BLaER1 treated with 17β-estradiol and CSF1 and Interleukin-3, amounts not matched to agents 10 nM and 100 nM (cell line): ENCODE measurements at regions not wholly inside any gene's neighbourhood (a gene's known extent, or its start where the extent isn't known, plus 50 kb on each side); places are given as distances from the start of the nearest gene placed in this dataset.

Source experiments
- H3K27ac ChIP-seq, 11 experiments: shearing (Covaris generic); formaldehyde crosslinking; 2 replicates each; pipeline ENCODE4 v1.8.1; 2022
- H3K27me3 ChIP-seq, 11 experiments: shearing (Covaris generic); formaldehyde crosslinking; 2 replicates each; pipeline ENCODE4 v1.8.1; 2022
- H3K36me3 ChIP-seq, 11 experiments: shearing (Covaris generic); formaldehyde crosslinking; 2 replicates each; pipeline ENCODE4 v1.8.1; 2022
- H3K4me1 ChIP-seq, 10 experiments: shearing (Covaris generic); formaldehyde crosslinking; 2 replicates each; pipeline ENCODE4 v1.8.1; 2022
- H3K4me2 ChIP-seq, 11 experiments: shearing (Covaris generic); formaldehyde crosslinking; 2 replicates each; pipeline ENCODE4 v1.8.1; 2022
- H3K4me3 ChIP-seq, 10 experiments: shearing (Covaris generic); formaldehyde crosslinking; 2 replicates each; pipeline ENCODE4 v1.8.1; 2022
- H3K9ac ChIP-seq, 11 experiments: shearing (Covaris generic); formaldehyde crosslinking; 2 replicates each; pipeline ENCODE4 v1.8.1; 2022
- H3K9me3 ChIP-seq, 11 experiments: shearing (Covaris generic); formaldehyde crosslinking; replicated peaks in 1 of 11; 2 replicates each; pipeline ENCODE4 v1.8.1; 2022
- H4K20me1 ChIP-seq, 11 experiments: shearing (Covaris generic); formaldehyde crosslinking; 2 replicates each; pipeline ENCODE4 v1.8.1; 2022
- Cebpa-rat ChIP-seq, 11 experiments: shearing (Covaris generic); IDR thresholded peaks; 2 replicates each; pipeline ENCODE4 v1.8.1; 2022

DNA sequence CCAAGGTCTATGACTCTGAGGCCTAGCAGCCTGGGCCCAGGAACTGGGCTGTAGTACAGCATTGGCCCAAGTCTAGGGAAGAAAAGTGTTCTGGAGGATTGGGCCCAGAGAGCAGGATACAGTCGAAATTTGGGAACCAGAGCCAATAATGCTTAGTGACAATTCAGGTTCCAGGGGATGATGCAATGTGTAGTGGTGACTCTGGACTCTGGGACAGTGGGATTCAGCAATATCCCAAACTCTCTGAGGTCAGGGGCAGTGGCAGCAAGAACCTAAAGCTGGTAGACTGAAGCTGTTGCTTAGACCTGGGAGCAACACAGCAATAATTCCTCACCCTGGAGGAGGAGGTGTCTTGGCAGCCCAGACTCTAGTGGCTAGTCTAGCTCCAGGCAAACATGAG, 545.5 kb upstream of the ARGLU1 start:
- Histone ChIP-seq H3K4me2 (no peak overlapping the region), H4K20me1 (no peaks in the 10 kb centered on the region), H3K36me3 (peaks cover 0 to 69% (median 20%) of the 10 kb centered on the region in 11 experiments; a peak in 11 of 22 replicates), H3K9me3 (peaks cover 43 to 94% (median 77%) of the 10 kb centered on the region in 11 experiments), H3K4me1 (peaks cover 0 to 6% (median 0%) of the 10 kb centered on the region in 10 experiments; a peak in 3 of 20 replicates), H3K27me3 (no peaks in the 10 kb centered on the region), H3K9ac (no peak overlapping the region), H3K4me3 (no peak overlapping the region), H3K27ac (no peak overlapping the region)
- no peak for TF ChIP-seq Cebpa-rat (IDR thresholded peaks at IDR 0.05)

DNA sequence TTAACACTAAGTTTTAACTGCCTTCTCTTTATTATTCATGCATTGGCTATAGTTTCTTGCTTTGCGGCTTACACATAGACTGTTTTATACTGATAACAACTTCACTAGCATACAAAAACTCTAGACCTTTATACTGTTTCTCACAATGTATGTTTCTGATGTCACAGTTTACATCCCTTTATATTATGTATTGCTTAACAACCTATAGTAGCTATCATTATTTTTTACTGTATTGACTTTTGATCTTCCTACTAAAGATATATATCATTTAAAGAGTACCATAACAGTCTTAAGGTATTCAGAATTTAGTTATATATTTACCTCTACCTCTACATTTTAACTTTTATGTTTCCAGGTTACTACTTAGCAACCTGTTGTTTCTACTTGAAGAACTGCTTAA, 543.3 kb upstream of the ARGLU1 start:
- Histone ChIP-seq H3K36me3 (peaks cover 0 to 72% (median 26%) of the 10 kb centered on the region in 11 experiments; a peak in 11 of 22 replicates), H3K27me3 (no peaks in the 10 kb centered on the region), H3K4me1 (no peaks in the 10 kb centered on the region), H3K9me3 (peaks cover 47 to 88% (median 81%) of the 10 kb centered on the region in 11 experiments), H3K27ac (no peak overlapping the region), H3K9ac (no peak overlapping the region), H4K20me1 (no peaks in the 10 kb centered on the region), H3K4me3 (no peak overlapping the region), H3K4me2 (no peak overlapping the region)
- no peak for TF ChIP-seq Cebpa-rat (IDR thresholded peaks at IDR 0.05)

DNA sequence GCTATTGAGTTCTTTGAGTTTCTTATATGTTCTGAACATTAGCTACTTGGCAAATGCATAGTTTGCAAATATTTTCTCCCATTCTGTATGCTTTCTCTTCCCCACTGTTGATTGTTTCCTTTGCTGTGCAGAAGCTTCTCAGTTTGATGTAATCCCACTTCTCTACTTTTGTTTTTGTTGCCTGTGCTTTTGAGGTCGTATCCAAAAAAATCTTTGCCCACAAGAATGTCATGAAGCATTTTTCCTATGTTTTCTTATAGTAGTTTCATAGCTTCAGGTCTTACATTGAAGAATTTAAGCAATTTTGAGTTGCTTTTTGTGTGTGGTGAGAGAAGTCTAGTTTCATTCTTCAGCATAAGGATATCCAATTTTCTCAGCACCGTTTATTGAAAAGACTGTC, 536.7 kb upstream of the ARGLU1 start:
- H3K4me2 ChIP-seq, result no peak overlapping the region
- peaks cover 14 to 54% (median 38%) of the 10 kb centered on the region in 11 experiments for H3K9me3 ChIP-seq
- H3K27me3 ChIP-seq, result no peaks in the 10 kb centered on the region
- peaks cover 0 to 40% (median 17%) of the 10 kb centered on the region in 11 experiments; a peak in 10 of 22 replicates for H3K36me3 ChIP-seq
- peaks cover 0 to 5% (median 0%) of the 10 kb centered on the region in 10 experiments; a peak in 5 of 20 replicates for H3K4me1 ChIP-seq
- H4K20me1 ChIP-seq, result no peaks in the 10 kb centered on the region
- no peak overlapping the region for H3K9ac ChIP-seq
- H3K27ac ChIP-seq, result no peak overlapping the region
- no peak for TF ChIP-seq Cebpa-rat (IDR thresholded peaks at IDR 0.05)
- no peak overlapping the region for H3K4me3 ChIP-seq

DNA sequence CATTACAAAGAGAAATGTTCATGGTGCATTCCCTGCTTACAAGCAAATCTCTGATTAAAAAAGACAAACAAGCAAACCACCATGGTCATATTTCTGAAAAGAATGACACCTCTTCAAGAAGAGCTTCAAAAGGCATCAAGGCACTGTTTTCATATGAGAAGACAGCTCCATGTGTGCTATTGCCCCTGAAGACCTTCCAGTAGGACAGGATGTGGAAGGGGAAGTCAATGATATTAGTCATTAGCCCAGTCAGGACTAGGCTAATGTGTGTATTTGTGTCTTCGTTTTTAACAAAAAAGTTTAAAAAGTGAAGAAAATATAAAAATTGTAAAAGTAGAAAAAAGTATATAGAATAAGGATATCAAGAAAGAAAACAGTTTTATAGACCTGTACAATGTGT, 534.7 kb upstream of the ARGLU1 start:
- no peak overlapping the region for H3K4me3 ChIP-seq
- TF ChIP-seq Cebpa-rat (IDR thresholded peaks at IDR 0.05), result no peak
- peaks cover 0 to 18% (median under 1%) of the 10 kb centered on the region in 10 experiments; a peak in 7 of 20 replicates for H3K4me1 ChIP-seq
- no peak overlapping the region for H3K27ac ChIP-seq
- no peaks in the 10 kb centered on the region for H3K27me3 ChIP-seq
- peaks cover 0 to 21% (median 2%) of the 10 kb centered on the region in 11 experiments; a peak in 9 of 22 replicates for H3K36me3 ChIP-seq
- no peaks in the 10 kb centered on the region for H4K20me1 ChIP-seq
- H3K4me2 ChIP-seq, result no peak overlapping the region
- H3K9me3 ChIP-seq, result peaks cover 0 to 41% (median 22%) of the 10 kb centered on the region in 11 experiments; a peak in 17 of 22 replicates
- H3K9ac ChIP-seq, result no peak overlapping the region

DNA sequence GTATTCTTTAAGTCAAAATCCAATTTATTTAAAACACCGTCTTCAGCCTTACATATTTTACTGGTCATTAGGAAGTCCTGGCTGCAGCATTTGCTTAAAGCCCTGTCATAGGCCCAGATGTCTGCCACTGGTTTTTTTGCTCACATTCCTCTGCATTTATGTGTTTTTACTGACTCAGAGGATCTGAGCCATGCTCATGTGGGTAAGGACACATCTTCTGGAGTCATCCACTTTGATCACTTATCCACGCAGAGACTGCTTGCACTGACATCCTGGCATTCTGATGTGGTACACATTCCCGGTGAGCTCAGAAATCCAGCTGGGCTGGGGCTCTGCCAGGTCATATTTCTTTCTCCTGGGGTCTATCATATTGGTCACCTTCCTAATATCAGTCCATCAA, 531.7 kb upstream of the ARGLU1 start:
- peaks cover 0 to 63% (median 42%) of the 10 kb centered on the region in 11 experiments; a peak in 17 of 22 replicates for H3K9me3 ChIP-seq
- peaks cover 0 to 48% (median 18%) of the 10 kb centered on the region in 10 experiments; a peak in 12 of 20 replicates for H3K4me1 ChIP-seq
- H3K36me3 ChIP-seq, result peaks cover 0 to 31% (median 0%) of the 10 kb centered on the region in 11 experiments; a peak in 7 of 22 replicates
- H3K4me3 ChIP-seq, result no peak overlapping the region
- H3K27me3 ChIP-seq, result no peaks in the 10 kb centered on the region
- no peak overlapping the region for H3K9ac ChIP-seq
- no peak overlapping the region for H3K27ac ChIP-seq
- TF ChIP-seq Cebpa-rat (IDR thresholded peaks at IDR 0.05), result no peak
- peak overlapping the region in 2 of 11 experiments; percentile 6 to 7; a peak in 1 of 22 replicates for H3K4me2 ChIP-seq
- H4K20me1 ChIP-seq, result no peaks in the 10 kb centered on the region

DNA sequence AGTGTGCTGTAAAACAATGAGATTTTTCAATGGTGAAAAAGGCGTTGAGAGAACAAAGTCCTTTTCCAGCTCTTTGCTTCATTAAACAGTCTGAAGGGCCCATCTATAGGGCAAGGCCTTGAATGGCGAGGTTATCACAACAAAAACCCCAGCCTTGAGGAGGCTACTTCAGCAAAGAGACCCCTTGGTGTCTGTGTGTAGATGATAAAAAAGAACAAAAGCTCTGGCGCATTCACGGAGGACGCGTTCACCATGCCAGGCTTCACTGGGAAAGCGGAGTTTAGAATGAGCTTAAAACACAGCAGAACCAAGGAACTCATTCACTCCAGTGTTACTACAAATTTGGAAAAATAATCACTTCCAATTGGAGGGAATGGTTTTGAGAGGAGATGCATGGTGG, 530.0 kb upstream of the ARGLU1 start:
- H3K27me3 ChIP-seq, result no peaks in the 10 kb centered on the region
- no peak overlapping the region for H3K4me3 ChIP-seq
- H3K4me2 ChIP-seq, result no peak overlapping the region; a peak in 1 of 22 replicates
- no peak for TF ChIP-seq Cebpa-rat (IDR thresholded peaks at IDR 0.05)
- H3K9ac ChIP-seq, result no peak overlapping the region
- H3K36me3 ChIP-seq, result peaks cover 0 to 38% (median 0%) of the 10 kb centered on the region in 11 experiments; a peak in 7 of 22 replicates
- peaks cover 0 to 64% (median 21%) of the 10 kb centered on the region in 10 experiments; a peak in 13 of 20 replicates for H3K4me1 ChIP-seq
- no peaks in the 10 kb centered on the region for H4K20me1 ChIP-seq
- peaks cover 9 to 73% (median 55%) of the 10 kb centered on the region in 11 experiments; a peak in 17 of 22 replicates for H3K9me3 ChIP-seq
- no peak overlapping the region for H3K27ac ChIP-seq

DNA sequence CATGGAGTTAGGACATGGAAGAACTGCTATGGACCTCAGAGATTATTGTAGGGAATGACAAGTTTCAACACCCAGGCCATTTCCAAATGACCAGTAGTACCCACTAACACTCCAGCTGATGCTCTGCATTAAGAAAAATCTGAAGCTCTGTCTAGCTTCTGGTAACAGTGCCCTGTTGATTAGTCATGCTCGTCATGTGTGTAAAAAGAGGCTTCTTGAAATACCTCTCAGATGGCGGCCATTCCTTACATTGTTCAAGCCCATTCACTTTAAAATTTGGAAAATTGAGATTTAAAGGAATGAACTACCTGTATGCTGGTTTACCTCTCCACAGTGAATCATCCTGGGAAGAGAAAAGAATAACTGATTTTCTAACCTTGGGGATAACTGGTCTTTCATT, 527.9 kb upstream of the ARGLU1 start:
- no peak for TF ChIP-seq Cebpa-rat (IDR thresholded peaks at IDR 0.05)
- no peaks in the 10 kb centered on the region for H3K27me3 ChIP-seq
- H4K20me1 ChIP-seq, result no peaks in the 10 kb centered on the region
- H3K9ac ChIP-seq, result no peak overlapping the region
- no peak overlapping the region for H3K4me3 ChIP-seq
- peaks cover 9 to 61% (median 47%) of the 10 kb centered on the region in 11 experiments; a peak in 17 of 22 replicates for H3K9me3 ChIP-seq
- peak overlapping the region in 6 of 11 experiments; percentile 29 to 65 (median 52); a peak in 10 of 22 replicates for H3K4me2 ChIP-seq
- peaks cover 0 to 85% (median 37%) of the 10 kb centered on the region in 10 experiments; a peak in 15 of 20 replicates for H3K4me1 ChIP-seq
- H3K36me3 ChIP-seq, result peaks cover 0 to 30% (median 0%) of the 10 kb centered on the region in 11 experiments; a peak in 5 of 22 replicates
- H3K27ac ChIP-seq, result no peak overlapping the region; a peak in 1 of 22 replicates

DNA sequence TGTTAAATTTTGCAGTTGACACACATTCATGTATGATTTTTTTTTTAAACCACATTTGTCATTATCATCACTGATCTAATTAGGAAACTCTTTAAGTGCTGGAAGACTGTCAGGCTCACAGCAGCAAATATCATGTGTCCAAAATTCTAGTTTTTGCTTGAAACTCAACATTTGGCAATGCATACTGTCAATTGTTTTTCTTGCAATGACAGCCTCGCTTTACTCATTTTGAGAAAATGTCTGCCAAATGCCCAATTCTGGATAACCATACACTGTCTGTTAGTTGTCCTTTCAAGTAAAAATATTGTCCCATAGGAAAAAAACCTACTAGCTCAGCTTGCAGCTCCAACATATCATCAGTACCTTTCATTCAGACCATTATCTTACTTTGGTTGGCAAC, 523.9 kb upstream of the ARGLU1 start:
- Histone ChIP-seq H3K27me3 (no peaks in the 10 kb centered on the region), H3K4me3 (peak overlapping the region in 1 of 10 experiments; percentile 5; a peak in 1 of 20 replicates), H3K4me1 (peaks cover 0 to 60% (median 32%) of the 10 kb centered on the region in 10 experiments; a peak in 15 of 20 replicates), H3K4me2 (peak overlapping the region in 7 of 11 experiments; percentile 34 to 60 (median 50); a peak in 11 of 22 replicates), H3K27ac (peak overlapping the region in 2 of 11 experiments; percentile 16 to 24; a peak in 4 of 22 replicates), H3K9ac (no peak overlapping the region), H4K20me1 (no peaks in the 10 kb centered on the region), H3K36me3 (peaks cover 0 to 21% (median 0%) of the 10 kb centered on the region in 11 experiments; a peak in 8 of 22 replicates), H3K9me3 (peaks cover 10 to 68% (median 40%) of the 10 kb centered on the region in 11 experiments; a peak in 16 of 22 replicates)
- no peak for TF ChIP-seq Cebpa-rat (IDR thresholded peaks at IDR 0.05)

DNA sequence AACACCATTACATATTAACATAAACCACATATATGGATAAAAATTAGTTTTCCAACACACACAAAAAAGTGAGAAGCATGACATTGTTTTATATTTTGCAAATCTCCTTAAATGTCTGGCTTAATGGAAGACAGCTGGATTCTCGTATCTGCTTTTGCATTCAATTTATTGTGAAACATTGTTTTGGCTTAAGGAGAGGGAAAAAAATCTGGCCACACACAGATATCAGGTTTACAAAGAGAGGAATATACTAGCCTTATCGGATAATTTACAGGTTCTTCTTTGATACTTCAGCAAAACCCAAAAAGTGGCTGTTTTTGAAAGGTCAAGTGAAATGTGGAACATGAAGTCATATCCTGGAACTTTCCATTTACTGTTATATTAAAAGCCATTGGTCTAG, 523.5 kb upstream of the ARGLU1 start:
- Histone ChIP-seq H3K4me1 (peaks cover 0 to 56% (median 28%) of the 10 kb centered on the region in 10 experiments; a peak in 15 of 20 replicates), H3K27me3 (no peaks in the 10 kb centered on the region)
- no peak for TF ChIP-seq Cebpa-rat (IDR thresholded peaks at IDR 0.05)

More for the DNA sequence above, 523.5 kb upstream of the ARGLU1 start:
- peaks cover 0 to 21% (median 0%) of the 10 kb centered on the region in 11 experiments; a peak in 8 of 22 replicates for H3K36me3 ChIP-seq
- H3K4me3 ChIP-seq, result no peak overlapping the region
- H4K20me1 ChIP-seq, result no peaks in the 10 kb centered on the region
- H3K9me3 ChIP-seq, result peaks cover 10 to 68% (median 41%) of the 10 kb centered on the region in 11 experiments; a peak in 16 of 22 replicates
- peak overlapping the region in 6 of 11 experiments; percentile 34 to 60 (median 52); a peak in 10 of 22 replicates for H3K4me2 ChIP-seq
- H3K9ac ChIP-seq, result no peak overlapping the region
- peak overlapping the region in 1 of 11 experiments; percentile 24; a peak in 4 of 22 replicates for H3K27ac ChIP-seq
